ENCODE measurements at regions not wholly inside any gene's neighbourhood (a gene's known extent, or its start where the extent isn't known, plus 50 kb on each side); places are given as distances from the start of the nearest gene placed in this dataset.

GRCh38 chr4:97038146-97038516 is 1105.1 kb downstream of the STPG2 start:
- TF ChIP-seq CTCF (IDR thresholded peaks at IDR 0.05 in 2 of 3, conservative IDR thresholded peaks at IDR 0.05 in 1 of 3; ENCODE audit: control insufficient read depth in 2 of 3, extremely low read depth in 1 of 3, insufficient read depth in 1 of 3, low read depth in 3 of 3, low read length in 3 of 3) (no peak), POLR2AphosphoS5 (IDR thresholded peaks at IDR 0.05; ENCODE audit: low read length) (no peak), SKIL (IDR thresholded peaks at IDR 0.05; ENCODE audit: low read depth, poor library complexity, severe bottlenecking) (no peak), ZBTB40 (IDR thresholded peaks at IDR 0.05; ENCODE audit: borderline replicate concordance) (no peak), FOS (IDR thresholded peaks at IDR 0.05; ENCODE audit: borderline replicate concordance, extremely low read depth, insufficient read length) (no peak), GATAD2B (conservative IDR thresholded peaks at IDR 0.05; ENCODE audit: low read depth) (no peak), ATF3 (IDR thresholded peaks at IDR 0.05; ENCODE audit: borderline replicate concordance, extremely low read depth, low read depth, low read length) (no peak), CEBPZ (IDR thresholded peaks at IDR 0.05; ENCODE audit: low read depth, low read length) (no peak), FOXM1 (IDR thresholded peaks at IDR 0.05; ENCODE audit: low read depth, low read length) (no peak), GABPA (IDR thresholded peaks at IDR 0.05; ENCODE audit: low read depth) (no peak), NFYA (IDR thresholded peaks at IDR 0.05; ENCODE audit: borderline replicate concordance, low read depth, low read length) (no peak), MAX (IDR thresholded peaks at IDR 0.05; ENCODE audit: low read depth, low read length) (no peak), TAF1 (IDR thresholded peaks at IDR 0.05; ENCODE audit: borderline replicate concordance, low read depth, low read length) (no peak)

Data from GM12878 (cell line).